GM12801 (cell line): ENCODE measurements at regions not wholly inside any gene's neighbourhood (a gene's known extent, or its start where the extent isn't known, plus 50 kb on each side); places are given as distances from the start of the nearest gene placed in this dataset.

Experiments used
- TF ChIP-seq, protein P1 (sequence below): IDR thresholded peaks from one replicate; pipeline ENCODE4 v1.5.1; 2011; ENCODE audit warnings: control low read depth; ENCODE audit not compliant: insufficient read length; ENCODE audit errors: extremely low read depth

DNA sequence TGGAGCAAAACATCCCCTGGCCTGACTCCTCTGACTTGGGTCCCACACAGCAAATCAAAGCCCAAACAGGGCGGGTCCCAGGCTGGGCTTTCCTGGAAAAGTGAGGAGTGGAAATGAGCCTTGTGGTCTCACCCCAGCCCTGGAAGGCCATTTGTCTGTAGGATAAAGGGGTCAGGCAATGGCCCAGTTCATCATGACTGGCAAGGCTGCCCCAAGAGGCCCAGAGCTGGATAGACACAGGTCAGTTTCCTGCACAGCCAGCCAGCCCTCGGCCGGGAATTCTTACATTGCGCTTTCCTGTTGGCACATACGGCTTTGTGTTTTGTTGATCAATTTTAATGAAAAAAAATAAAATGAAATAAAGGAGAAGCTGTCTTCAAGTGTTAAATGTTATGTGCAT lies 174.3 kb downstream of the TSHZ3 start:
- TF ChIP-seq, protein P1, sequence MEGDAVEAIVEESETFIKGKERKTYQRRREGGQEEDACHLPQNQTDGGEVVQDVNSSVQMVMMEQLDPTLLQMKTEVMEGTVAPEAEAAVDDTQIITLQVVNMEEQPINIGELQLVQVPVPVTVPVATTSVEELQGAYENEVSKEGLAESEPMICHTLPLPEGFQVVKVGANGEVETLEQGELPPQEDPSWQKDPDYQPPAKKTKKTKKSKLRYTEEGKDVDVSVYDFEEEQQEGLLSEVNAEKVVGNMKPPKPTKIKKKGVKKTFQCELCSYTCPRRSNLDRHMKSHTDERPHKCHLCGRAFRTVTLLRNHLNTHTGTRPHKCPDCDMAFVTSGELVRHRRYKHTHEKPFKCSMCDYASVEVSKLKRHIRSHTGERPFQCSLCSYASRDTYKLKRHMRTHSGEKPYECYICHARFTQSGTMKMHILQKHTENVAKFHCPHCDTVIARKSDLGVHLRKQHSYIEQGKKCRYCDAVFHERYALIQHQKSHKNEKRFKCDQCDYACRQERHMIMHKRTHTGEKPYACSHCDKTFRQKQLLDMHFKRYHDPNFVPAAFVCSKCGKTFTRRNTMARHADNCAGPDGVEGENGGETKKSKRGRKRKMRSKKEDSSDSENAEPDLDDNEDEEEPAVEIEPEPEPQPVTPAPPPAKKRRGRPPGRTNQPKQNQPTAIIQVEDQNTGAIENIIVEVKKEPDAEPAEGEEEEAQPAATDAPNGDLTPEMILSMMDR, result no peak

DNA sequence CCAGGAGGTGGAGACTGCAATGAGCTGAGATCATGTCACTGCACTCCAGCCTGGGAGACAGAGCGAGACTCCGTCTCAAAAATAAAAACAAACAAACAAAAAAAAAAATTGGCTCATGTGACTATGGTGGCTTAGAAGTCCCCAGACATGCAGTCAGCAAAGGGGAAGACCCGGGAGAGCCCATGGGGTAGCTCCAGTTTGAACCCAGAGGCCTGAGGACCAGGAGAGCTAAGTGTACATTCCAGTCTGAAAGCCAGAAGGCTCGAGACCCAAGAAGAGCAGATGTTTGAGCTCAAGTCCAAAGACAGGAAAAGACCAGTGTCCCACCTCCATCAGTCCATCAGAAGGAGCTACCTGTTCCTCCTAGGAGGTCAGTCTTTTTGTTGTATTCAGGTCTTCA lies 175.2 kb downstream of the TSHZ3 start:
- TF ChIP-seq, protein P1, result no peak

- TF ChIP-seq, protein P1, result no peak
Observed at GRCh38 chr19:31171936-31172335, 177.3 kb downstream of the TSHZ3 start.

DNA sequence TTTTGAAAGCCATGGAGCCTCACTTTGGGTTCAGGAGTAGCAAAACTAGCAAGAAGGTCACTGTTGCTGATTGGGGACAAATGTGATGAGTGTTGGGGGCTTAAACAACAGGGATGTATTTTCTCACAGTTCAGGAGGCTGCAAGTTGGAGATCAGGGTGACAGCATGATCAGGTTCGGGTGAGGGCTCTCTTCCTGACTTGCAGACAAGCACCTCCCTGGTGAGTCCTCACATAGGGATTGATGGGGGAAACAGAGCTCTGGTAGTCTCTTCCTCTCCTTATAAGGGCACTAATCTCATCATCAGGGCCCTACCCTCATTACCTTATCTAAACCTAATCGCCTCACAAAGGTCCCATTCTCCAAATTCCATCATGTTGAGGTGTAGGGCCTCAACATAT lies 179.2 kb downstream of the TSHZ3 start:
- TF ChIP-seq, protein P1, result no peak

DNA sequence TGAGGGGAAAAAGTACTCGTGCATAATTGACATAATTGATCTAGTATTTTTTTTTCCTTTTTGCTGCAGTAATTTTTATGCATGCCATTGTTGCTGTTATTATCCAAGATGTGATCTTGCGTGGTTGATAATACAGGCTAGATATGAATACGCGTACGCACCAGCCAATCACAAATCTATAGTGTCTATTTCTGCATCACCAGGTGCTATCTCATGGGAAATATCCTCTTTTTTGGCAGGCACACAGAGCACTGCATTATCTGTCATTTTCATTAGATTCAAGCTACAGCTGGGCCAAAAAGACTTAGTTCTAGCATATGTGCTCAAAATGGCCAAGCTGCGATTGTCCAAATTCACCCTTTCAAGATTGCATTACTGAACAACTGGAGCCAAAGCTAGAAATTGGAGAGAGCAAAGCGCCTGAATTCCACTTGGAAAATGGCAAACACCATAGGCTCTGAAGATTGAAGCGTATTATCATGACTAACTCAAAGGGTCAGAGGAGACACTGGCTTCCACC lies 181.1 kb downstream of the TSHZ3 start:
- TF ChIP-seq, protein P1, result no peak

DNA sequence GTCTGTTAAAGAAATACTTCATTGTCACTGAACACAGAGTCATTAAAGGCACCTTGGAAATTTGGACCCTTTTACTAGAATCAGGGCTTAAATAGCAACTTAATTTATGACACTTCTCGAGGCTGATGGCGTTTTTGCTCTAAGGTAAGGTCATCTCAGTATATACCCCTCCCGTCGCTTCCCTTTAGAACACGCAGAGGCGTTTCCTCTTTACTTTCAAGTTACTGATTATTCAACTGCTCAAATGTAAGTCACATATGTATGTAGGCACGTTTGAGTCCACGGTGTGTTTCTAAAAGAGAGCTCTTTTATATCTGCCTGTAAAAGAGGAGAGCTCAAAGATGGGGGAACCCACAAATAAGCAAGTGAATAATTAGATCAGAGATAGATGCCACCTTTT lies 181.5 kb downstream of the TSHZ3 start:
- TF ChIP-seq, protein P1, result no peak

DNA sequence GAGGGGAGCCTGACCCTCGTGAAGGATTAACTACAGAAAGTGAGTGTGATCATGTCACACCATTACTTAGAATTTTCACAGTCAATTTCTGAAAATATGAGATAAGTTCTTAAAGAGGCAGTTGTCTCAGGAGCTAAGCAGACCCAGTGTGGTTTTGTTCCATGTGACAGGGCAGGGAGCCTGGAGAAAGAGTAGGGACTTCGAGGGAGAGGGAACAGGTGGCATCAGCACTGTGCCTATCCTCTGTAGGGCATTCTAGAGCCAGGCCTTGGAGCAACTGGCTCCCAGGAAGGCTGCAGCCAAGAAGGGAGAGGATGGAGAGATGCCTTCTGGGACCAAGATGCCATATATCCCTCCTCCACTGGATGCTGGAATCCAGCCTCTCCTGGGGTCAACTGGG lies 183.0 kb downstream of the TSHZ3 start:
- TF ChIP-seq, protein P1, result no peak
